ENCODE measurements at regions not wholly inside any gene's neighbourhood (a gene's known extent, or its start where the extent isn't known, plus 50 kb on each side); places are given as distances from the start of the nearest gene placed in this dataset.

- no peaks in the 10 kb centered on the region for H3K36me3 ChIP-seq (ENCODE audit: control insufficient read depth in 1 of 2, insufficient read depth in 2 of 2, low read length in 2 of 2)
- H3K4me1 ChIP-seq (ENCODE audit: control insufficient read depth in 1 of 2, insufficient read depth in 2 of 2, low read length in 2 of 2): no peaks in the 10 kb centered on the region
- peaks cover 0 to under 1% of the 10 kb centered on the region in 2 donors for H3K9me3 ChIP-seq (ENCODE audit: control insufficient read depth in 1 of 2, low read length in 2 of 2)
- no peak overlapping the region for H3K27ac ChIP-seq (ENCODE audit: low read length)
- H3K27me3 ChIP-seq (ENCODE audit: low read depth, low read length): no peaks in the 10 kb centered on the region
- no peak overlapping the region for H3K4me3 ChIP-seq (ENCODE audit: low read depth in 1 of 2, low read length in 2 of 2)
Observed at GRCh38 chr1:195768936-195769335, 839.3 kb downstream of the KCNT2 start.

- H3K27ac ChIP-seq (ENCODE audit: low read length): no peak overlapping the region
Observed at GRCh38 chr1:195768377-195768776, 839.9 kb downstream of the KCNT2 start.

GRCh38 chr1:195766709-195767108, 841.5 kb downstream of the KCNT2 start:
- no peaks in the 10 kb centered on the region for H3K4me1 ChIP-seq (ENCODE audit: control insufficient read depth in 1 of 2, insufficient read depth in 2 of 2, low read length in 2 of 2)
- no peak overlapping the region for H3K27ac ChIP-seq (ENCODE audit: low read length)
- peaks cover 0 to 5% of the 10 kb centered on the region in 2 donors for H3K9me3 ChIP-seq (ENCODE audit: control insufficient read depth in 1 of 2, low read length in 2 of 2)
- H3K4me3 ChIP-seq (ENCODE audit: low read depth in 1 of 2, low read length in 2 of 2): no peak overlapping the region
- no peaks in the 10 kb centered on the region for H3K36me3 ChIP-seq (ENCODE audit: control insufficient read depth in 1 of 2, insufficient read depth in 2 of 2, low read length in 2 of 2)
- H3K27me3 ChIP-seq (ENCODE audit: low read depth, low read length): no peaks in the 10 kb centered on the region

More at GRCh38 chr1:195768377-195768776, 839.9 kb downstream of the KCNT2 start:
- Histone ChIP-seq H3K27me3 (ENCODE audit: low read depth, low read length) (no peaks in the 10 kb centered on the region), H3K9me3 (ENCODE audit: control insufficient read depth in 1 of 2, low read length in 2 of 2) (peaks cover 0 to 5% of the 10 kb centered on the region in 2 donors), H3K36me3 (ENCODE audit: control insufficient read depth in 1 of 2, insufficient read depth in 2 of 2, low read length in 2 of 2) (no peaks in the 10 kb centered on the region), H3K4me1 (ENCODE audit: control insufficient read depth in 1 of 2, insufficient read depth in 2 of 2, low read length in 2 of 2) (no peaks in the 10 kb centered on the region), H3K4me3 (ENCODE audit: low read depth in 1 of 2, low read length in 2 of 2) (no peak overlapping the region)

GRCh38 chr1:195765099-195765498, 843.1 kb downstream of the KCNT2 start:
- Histone ChIP-seq H3K27me3 (ENCODE audit: low read depth, low read length) (no peaks in the 10 kb centered on the region), H3K27ac (ENCODE audit: low read length) (no peak overlapping the region), H3K9me3 (ENCODE audit: control insufficient read depth in 1 of 2, low read length in 2 of 2) (peaks cover 0 to 5% of the 10 kb centered on the region in 2 donors), H3K36me3 (ENCODE audit: control insufficient read depth in 1 of 2, insufficient read depth in 2 of 2, low read length in 2 of 2) (no peaks in the 10 kb centered on the region), H3K4me3 (ENCODE audit: low read depth in 1 of 2, low read length in 2 of 2) (no peak overlapping the region), H3K4me1 (ENCODE audit: control insufficient read depth in 1 of 2, insufficient read depth in 2 of 2, low read length in 2 of 2) (no peaks in the 10 kb centered on the region)

- no peaks in the 10 kb centered on the region for H3K36me3 ChIP-seq (ENCODE audit: control insufficient read depth in 1 of 2, insufficient read depth in 2 of 2, low read length in 2 of 2)
- no peaks in the 10 kb centered on the region for H3K4me1 ChIP-seq (ENCODE audit: control insufficient read depth in 1 of 2, insufficient read depth in 2 of 2, low read length in 2 of 2)
- no peaks in the 10 kb centered on the region for H3K27me3 ChIP-seq (ENCODE audit: low read depth, low read length)
- H3K27ac ChIP-seq (ENCODE audit: low read length): no peak overlapping the region
- peaks cover 0 to 5% of the 10 kb centered on the region in 2 donors for H3K9me3 ChIP-seq (ENCODE audit: control insufficient read depth in 1 of 2, low read length in 2 of 2)
- no peak overlapping the region for H3K4me3 ChIP-seq (ENCODE audit: low read depth in 1 of 2, low read length in 2 of 2)
Observed at GRCh38 chr1:195763907-195764374, 844.3 kb downstream of the KCNT2 start.

GRCh38 chr1:195763146-195763906, 844.9 kb downstream of the KCNT2 start:
- H3K36me3 ChIP-seq (ENCODE audit: control insufficient read depth in 1 of 2, insufficient read depth in 2 of 2, low read length in 2 of 2): no peaks in the 10 kb centered on the region
- no peaks in the 10 kb centered on the region for H3K4me1 ChIP-seq (ENCODE audit: control insufficient read depth in 1 of 2, insufficient read depth in 2 of 2, low read length in 2 of 2)
- H3K4me3 ChIP-seq (ENCODE audit: low read depth in 1 of 2, low read length in 2 of 2): no peak overlapping the region
- H3K27ac ChIP-seq (ENCODE audit: low read length): no peak overlapping the region
- peaks cover 0 to 5% of the 10 kb centered on the region in 2 donors for H3K9me3 ChIP-seq (ENCODE audit: control insufficient read depth in 1 of 2, low read length in 2 of 2)
- no peaks in the 10 kb centered on the region for H3K27me3 ChIP-seq (ENCODE audit: low read depth, low read length)

- Histone ChIP-seq H3K4me3 (ENCODE audit: low read depth in 1 of 2, low read length in 2 of 2) (no peak overlapping the region), H3K4me1 (ENCODE audit: control insufficient read depth in 1 of 2, insufficient read depth in 2 of 2, low read length in 2 of 2) (no peaks in the 10 kb centered on the region)
Observed at GRCh38 chr1:195761104-195761503, 847.1 kb downstream of the KCNT2 start.

GRCh38 chr1:195756109-195756508, 852.1 kb downstream of the KCNT2 start:
- Histone ChIP-seq H3K9me3 (ENCODE audit: control insufficient read depth in 1 of 2, low read length in 2 of 2) (no peaks in the 10 kb centered on the region), H3K4me1 (ENCODE audit: control insufficient read depth in 1 of 2, insufficient read depth in 2 of 2, low read length in 2 of 2) (no peaks in the 10 kb centered on the region), H3K36me3 (ENCODE audit: control insufficient read depth in 1 of 2, insufficient read depth in 2 of 2, low read length in 2 of 2) (no peaks in the 10 kb centered on the region), H3K27me3 (ENCODE audit: low read depth, low read length) (no peaks in the 10 kb centered on the region), H3K27ac (ENCODE audit: low read length) (no peak overlapping the region), H3K4me3 (ENCODE audit: low read depth in 1 of 2, low read length in 2 of 2) (no peak overlapping the region)

More at GRCh38 chr1:195761104-195761503, 847.1 kb downstream of the KCNT2 start:
- no peaks in the 10 kb centered on the region for H3K36me3 ChIP-seq (ENCODE audit: control insufficient read depth in 1 of 2, insufficient read depth in 2 of 2, low read length in 2 of 2)
- peaks cover 0 to 5% of the 10 kb centered on the region in 2 donors for H3K9me3 ChIP-seq (ENCODE audit: control insufficient read depth in 1 of 2, low read length in 2 of 2)
- no peaks in the 10 kb centered on the region for H3K27me3 ChIP-seq (ENCODE audit: low read depth, low read length)
- H3K27ac ChIP-seq (ENCODE audit: low read length): no peak overlapping the region

GRCh38 chr1:195754874-195755273, 853.4 kb downstream of the KCNT2 start:
- H3K4me3 ChIP-seq (ENCODE audit: low read depth in 1 of 2, low read length in 2 of 2): no peak overlapping the region
- no peaks in the 10 kb centered on the region for H3K36me3 ChIP-seq (ENCODE audit: control insufficient read depth in 1 of 2, insufficient read depth in 2 of 2, low read length in 2 of 2)
- no peaks in the 10 kb centered on the region for H3K9me3 ChIP-seq (ENCODE audit: control insufficient read depth in 1 of 2, low read length in 2 of 2)
- H3K27me3 ChIP-seq (ENCODE audit: low read depth, low read length): no peaks in the 10 kb centered on the region
- no peaks in the 10 kb centered on the region for H3K4me1 ChIP-seq (ENCODE audit: control insufficient read depth in 1 of 2, insufficient read depth in 2 of 2, low read length in 2 of 2)
- no peak overlapping the region for H3K27ac ChIP-seq (ENCODE audit: low read length)

GRCh38 chr1:195754303-195754702, 853.9 kb downstream of the KCNT2 start:
- Histone ChIP-seq H3K36me3 (ENCODE audit: control insufficient read depth in 1 of 2, insufficient read depth in 2 of 2, low read length in 2 of 2) (no peaks in the 10 kb centered on the region), H3K27ac (ENCODE audit: low read length) (no peak overlapping the region), H3K4me1 (ENCODE audit: control insufficient read depth in 1 of 2, insufficient read depth in 2 of 2, low read length in 2 of 2) (no peaks in the 10 kb centered on the region), H3K9me3 (ENCODE audit: control insufficient read depth in 1 of 2, low read length in 2 of 2) (no peaks in the 10 kb centered on the region), H3K27me3 (ENCODE audit: low read depth, low read length) (no peaks in the 10 kb centered on the region), H3K4me3 (ENCODE audit: low read depth in 1 of 2, low read length in 2 of 2) (no peak overlapping the region)

- H3K27me3 ChIP-seq (ENCODE audit: low read depth, low read length): no peaks in the 10 kb centered on the region
- no peak overlapping the region for H3K27ac ChIP-seq (ENCODE audit: low read length)
- H3K9me3 ChIP-seq (ENCODE audit: control insufficient read depth in 1 of 2, low read length in 2 of 2): no peaks in the 10 kb centered on the region
- H3K36me3 ChIP-seq (ENCODE audit: control insufficient read depth in 1 of 2, insufficient read depth in 2 of 2, low read length in 2 of 2): no peaks in the 10 kb centered on the region
- no peaks in the 10 kb centered on the region for H3K4me1 ChIP-seq (ENCODE audit: control insufficient read depth in 1 of 2, insufficient read depth in 2 of 2, low read length in 2 of 2)
- no peak overlapping the region for H3K4me3 ChIP-seq (ENCODE audit: low read depth in 1 of 2, low read length in 2 of 2)
Observed at GRCh38 chr1:195748969-195749368, 859.3 kb downstream of the KCNT2 start.
